ENCODE measurements at regions not wholly inside any gene's neighbourhood (a gene's known extent, or its start where the extent isn't known, plus 50 kb on each side); places are given as distances from the start of the nearest gene placed in this dataset.

- TF ChIP-seq EP300 (IDR thresholded peaks at IDR 0.05) (peak; percentile 18 to 73), POLR2A (IDR thresholded peaks at IDR 0.05) (no peak)
- TF ChIP-seq, protein P1, sequence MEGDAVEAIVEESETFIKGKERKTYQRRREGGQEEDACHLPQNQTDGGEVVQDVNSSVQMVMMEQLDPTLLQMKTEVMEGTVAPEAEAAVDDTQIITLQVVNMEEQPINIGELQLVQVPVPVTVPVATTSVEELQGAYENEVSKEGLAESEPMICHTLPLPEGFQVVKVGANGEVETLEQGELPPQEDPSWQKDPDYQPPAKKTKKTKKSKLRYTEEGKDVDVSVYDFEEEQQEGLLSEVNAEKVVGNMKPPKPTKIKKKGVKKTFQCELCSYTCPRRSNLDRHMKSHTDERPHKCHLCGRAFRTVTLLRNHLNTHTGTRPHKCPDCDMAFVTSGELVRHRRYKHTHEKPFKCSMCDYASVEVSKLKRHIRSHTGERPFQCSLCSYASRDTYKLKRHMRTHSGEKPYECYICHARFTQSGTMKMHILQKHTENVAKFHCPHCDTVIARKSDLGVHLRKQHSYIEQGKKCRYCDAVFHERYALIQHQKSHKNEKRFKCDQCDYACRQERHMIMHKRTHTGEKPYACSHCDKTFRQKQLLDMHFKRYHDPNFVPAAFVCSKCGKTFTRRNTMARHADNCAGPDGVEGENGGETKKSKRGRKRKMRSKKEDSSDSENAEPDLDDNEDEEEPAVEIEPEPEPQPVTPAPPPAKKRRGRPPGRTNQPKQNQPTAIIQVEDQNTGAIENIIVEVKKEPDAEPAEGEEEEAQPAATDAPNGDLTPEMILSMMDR (IDR thresholded peaks at IDR 0.05): no peak
These were observed 127.8 kb downstream of the TBX19 start for GRCh38 chr1:168408539-168408865.

Data from tibial nerve (tissue), 4 donors.